HG02642 (cell line): ENCODE measurements at regions not wholly inside any gene's neighbourhood (a gene's known extent, or its start where the extent isn't known, plus 50 kb on each side); places are given as distances from the start of the nearest gene placed in this dataset.

Source experiments
- ATAC-seq: cut with Tn5 transposase; IDR thresholded peaks from one replicate; pipeline ENCODE4 v1.9.1; 2021; ENCODE audit warnings: mild to moderate bottlenecking; ENCODE audit not compliant: unreplicated experiment, poor library complexity

DNA sequence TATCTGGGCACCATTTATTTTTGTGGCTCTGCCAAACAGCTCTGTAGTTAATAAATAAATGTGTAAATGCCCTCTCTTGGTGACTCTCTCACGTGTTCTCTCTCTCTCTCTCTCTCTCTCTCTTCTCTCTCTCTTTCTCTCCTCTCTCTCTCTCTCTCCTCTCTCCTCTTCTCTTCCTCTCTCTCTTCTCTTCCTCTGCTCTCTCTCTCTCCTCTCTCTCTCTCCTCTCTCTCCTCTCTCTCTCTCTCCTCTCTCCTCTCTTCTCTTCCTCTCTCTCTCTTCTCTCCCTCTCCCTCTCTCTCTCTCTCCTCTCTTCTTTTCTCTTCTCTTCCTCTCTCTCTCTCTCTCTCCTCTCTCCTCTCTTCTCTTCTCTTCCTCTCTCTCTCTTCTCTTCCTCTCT lies 145.8 kb upstream of the TMEM72 start:
- no peak for ATAC-seq

DNA sequence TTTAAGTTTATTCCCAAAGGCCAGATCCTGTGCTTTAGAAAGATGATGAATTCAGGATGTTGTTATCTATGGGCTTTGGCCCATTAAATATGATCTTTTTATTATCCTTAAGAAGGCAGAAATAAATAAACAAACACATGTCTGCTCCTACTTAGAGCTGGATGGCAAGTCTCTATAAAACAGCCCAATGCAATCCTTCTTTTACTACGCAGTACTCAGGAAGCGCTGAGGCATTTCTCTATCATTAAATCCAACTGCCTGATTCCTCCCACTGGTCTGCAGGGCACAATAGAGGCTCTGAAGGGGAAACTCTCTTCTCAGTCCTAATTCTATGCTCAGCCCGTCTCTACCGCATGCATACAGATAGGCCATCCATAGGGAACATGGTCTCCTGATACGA lies 144.5 kb upstream of the TMEM72 start:
- no peak for ATAC-seq

DNA sequence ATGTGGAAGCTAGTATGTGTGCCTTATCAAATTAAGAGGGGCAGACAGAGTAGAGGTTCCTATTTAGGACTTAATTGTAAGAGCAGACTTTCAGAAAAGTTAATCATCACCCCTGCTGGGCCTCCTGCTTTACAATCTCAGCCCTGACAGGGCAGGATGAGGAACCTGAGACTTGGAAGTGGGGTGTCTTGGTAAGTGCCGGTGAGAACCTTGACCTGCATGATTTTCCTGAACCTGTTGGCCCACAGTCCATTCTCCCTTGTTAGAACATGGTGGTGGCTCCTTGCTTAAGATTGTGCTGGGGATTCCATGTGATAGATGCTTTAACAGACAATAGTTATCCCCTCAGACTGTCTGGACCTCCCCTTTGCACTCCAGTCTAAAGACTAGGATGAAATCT lies 141.7 kb upstream of the TMEM72 start:
- ATAC-seq: no peak

DNA sequence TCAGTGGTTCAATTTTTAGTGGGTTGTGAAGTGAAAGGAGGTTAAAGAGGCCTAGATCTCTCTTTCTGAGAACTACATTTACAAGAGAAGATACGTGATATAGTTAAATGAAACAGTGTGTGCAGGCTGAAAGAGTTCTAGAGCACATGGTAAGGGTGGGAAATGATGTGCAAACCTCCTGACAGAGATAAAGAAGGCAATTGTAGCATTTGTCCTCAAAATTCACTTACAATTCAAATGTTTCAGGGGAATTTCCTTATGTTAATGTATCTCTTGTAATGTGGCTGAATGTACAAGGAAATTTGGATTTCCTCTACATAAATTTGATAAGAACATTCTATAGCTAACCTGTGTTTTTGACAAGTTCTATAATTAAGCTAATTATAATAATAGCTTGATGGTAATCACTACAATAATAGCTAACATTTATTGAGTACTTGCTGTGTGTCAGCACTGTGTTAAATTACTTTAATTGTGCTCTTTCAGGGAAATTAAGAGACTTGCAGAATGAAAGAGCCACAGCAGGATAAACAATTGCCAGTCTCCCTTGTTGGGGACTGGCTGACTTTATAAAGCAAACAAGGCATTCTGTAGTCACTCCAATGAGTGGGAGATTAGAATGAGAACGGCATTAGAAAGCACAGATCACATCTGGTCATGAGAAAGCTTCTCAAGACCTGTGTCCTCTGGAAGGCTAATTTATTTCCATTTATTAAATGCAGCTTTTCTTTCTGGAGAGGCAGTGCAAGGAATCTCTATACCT lies 139.7 kb upstream of the TMEM72 start:
- no peak for ATAC-seq

DNA sequence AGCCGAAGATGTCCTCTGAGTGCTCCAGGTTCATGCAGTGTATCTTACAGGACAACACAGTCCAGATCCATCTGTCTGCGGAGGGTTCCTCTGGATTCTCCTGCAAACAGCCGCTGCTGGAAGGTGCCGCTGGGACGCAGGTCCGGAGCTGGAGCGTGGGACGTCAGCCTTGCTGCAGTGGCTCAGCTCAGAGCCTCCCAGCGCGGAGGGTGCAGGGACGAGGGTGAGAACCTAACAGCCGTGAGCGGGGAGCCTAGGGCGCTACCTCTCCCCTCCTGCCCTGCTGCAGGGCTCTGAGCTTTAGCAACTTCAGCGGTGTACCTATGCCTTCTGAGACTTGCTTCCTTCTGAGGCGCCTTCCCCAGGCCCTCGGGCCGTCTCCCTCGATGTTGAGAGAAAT lies 137.6 kb upstream of the TMEM72 start:
- no peak for ATAC-seq

DNA sequence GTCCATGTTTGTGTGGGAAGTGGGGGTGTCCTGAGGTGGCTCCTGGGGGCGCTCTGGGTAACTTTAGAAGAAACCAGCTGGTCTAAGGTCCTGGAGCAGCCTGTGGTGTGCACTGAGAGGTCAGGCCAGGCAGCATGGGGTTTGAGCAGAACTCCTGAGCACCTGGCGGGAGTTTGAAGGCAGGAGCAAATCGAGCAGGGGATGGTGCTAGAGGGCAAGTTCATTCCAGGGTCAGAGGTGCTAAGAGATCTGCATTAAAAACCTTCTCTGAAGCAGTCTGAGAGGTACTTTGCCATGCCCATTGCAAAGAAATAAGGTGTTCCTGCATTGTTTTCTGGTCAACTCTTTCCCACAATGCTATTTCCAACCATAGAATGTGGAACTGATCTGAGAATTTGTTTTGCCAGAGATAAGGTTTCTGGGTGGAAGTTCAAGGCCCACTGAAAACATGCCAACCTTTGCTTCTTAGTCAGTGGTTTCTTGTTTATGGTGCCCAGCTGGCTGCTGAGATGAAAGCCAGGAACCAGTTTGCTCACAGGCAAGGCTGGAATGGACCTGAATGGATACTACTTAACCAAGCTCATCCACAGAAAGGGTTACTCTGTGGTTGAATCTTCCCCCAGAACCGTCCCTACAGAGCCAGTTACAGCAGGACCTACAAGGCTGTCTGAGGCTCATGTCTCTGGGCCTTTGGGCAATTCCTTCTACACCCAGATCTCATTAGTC lies 136.3 kb upstream of the TMEM72 start:
- no peak for ATAC-seq

DNA sequence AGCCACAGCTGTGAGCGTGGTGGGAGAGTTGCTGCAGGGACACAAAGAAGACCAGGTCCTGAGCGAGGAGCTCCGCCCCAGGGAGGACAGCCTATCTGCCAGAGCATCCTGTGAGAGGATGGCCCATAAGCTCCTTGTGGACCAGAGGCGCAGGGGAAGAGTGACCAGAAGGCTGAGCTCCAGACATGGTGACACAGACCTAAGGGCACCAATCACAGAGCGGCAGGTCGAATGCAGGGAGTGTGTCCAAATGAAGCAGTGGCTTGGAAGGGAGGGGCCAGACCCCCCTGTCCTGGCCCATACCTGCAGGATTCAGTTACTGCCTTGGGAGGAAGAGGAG lies 135.8 kb upstream of the TMEM72 start:
- no peak for ATAC-seq

DNA sequence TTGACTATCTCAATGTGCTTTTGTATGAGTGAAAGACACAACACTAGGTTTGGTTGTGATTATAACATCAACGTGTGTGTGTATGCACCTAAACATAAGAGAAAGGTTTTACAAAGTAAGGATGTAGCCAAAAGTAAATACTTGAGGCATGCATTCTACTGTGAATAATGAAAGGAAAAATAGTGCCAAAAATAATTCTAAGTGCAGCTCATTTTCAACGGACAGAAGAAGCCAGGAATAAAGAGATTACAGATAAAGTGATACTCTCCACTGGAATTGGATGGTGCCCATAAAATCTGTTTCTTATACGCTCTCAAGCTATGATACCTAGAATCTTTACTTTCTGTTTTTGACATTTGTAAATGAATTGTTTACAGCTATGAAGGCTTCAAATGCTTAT lies 135.0 kb upstream of the TMEM72 start:
- ATAC-seq: no peak

DNA sequence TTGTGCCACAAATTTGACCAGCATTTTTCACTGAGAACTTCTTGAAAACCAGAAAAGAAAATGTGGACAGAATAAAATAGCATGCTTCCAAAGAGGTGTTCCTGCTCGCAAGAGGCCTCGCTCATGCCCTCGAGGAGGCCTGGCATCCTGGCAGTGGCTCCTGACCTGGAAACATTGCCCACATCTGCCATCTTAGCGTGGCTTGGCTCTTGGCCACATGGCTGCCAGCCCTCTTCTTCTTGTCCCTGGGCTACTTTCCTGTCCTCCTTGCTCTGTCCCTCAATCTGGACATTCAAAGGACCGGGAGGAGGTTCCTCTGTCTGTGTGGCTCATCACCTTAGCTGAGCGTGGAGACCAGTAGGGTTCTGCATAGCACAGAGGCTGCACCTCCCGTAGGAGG lies 131.6 kb upstream of the TMEM72 start:
- no peak for ATAC-seq

DNA sequence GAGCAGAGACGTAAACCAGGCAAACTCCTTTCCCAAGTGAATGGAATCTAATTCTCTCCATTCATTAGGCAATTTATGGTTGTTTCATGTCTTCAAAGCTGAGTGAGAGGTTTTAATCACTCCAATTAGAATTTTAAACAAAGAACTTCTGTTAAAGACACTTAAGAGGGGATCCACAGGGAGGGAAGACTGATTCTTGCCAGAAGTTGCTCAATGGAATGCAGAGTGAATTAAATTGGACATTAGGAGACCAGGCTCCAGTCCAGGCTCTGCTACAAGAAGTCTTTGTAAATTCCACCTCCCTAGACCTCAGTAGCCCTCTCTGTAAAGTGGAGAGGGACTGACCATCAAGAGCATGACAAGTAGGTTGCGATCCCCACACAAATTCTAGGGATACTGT lies 130.7 kb upstream of the TMEM72 start:
- no peak for ATAC-seq

DNA sequence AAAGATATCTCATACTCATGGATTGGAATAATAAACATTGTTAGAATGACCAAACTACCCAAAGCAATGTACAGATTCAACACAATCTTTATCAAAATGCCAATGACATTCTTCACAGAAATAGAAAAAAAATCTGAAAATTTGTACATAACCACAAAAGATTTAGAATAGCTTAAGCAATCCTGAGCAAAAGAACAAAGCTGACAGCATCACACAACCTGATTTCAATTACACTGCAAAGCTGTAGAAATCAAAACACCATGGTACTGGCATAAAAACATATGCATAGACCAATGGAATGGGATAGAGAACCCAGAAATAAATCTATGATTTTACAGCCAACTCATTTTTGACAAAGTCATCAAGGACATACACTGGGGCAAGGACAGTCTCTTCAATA lies 130.0 kb upstream of the TMEM72 start:
- ATAC-seq: no peak

DNA sequence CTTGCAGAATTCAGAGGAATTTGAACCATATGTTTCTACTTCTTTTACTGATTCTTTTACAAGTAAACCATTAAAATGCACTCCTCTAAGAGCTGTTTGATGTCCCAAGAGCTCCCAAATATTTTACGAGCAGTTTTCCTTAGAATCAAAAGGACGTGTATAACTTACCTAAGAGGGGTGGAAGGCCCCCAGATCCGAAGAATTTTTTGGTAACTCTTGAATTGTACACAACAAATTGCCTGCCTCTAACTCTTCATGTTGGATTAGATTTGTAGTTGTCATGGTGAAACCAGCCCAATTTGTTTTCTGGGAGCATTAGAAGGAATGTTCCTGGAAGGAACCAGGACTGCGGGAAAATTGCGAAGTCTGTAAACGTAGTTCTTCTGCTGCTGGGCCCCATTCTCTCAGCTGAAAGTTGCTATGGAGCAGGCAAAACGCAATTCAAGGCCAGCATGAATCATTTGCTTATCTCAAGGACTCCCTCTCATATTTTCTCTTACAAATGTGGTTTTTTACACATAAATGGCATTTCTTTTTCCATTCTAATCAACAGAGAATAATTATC lies 124.8 kb upstream of the TMEM72 start:
- ATAC-seq: no peak

DNA sequence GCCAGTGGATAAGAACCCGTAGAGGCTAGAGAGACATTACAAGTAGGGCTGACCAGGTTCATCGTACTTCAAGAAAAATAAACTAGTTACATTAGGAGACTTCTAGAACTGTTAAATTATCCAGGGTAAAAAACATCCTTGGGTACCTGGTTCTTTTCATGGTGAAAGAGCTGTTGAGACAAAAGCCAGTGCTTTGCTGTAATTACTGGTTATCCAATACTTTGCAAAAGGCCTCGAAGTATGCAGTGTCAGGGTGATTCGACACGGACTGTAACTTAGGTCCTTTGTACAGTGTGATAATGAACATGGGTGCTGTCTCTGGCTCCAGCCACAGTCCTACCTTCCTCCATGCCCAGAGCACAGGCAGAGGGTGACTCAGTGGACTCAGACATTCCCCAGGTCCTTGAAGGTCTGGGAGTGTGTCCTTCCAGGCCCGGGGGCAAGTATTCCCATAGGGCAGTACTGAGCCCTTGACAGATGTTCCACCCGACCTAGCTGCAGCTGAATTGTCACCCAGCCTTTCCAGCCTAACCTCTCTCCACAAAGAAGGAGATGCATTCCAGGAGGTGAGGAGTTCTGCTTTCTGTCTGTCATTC lies 123.6 kb upstream of the TMEM72 start:
- no peak for ATAC-seq

DNA sequence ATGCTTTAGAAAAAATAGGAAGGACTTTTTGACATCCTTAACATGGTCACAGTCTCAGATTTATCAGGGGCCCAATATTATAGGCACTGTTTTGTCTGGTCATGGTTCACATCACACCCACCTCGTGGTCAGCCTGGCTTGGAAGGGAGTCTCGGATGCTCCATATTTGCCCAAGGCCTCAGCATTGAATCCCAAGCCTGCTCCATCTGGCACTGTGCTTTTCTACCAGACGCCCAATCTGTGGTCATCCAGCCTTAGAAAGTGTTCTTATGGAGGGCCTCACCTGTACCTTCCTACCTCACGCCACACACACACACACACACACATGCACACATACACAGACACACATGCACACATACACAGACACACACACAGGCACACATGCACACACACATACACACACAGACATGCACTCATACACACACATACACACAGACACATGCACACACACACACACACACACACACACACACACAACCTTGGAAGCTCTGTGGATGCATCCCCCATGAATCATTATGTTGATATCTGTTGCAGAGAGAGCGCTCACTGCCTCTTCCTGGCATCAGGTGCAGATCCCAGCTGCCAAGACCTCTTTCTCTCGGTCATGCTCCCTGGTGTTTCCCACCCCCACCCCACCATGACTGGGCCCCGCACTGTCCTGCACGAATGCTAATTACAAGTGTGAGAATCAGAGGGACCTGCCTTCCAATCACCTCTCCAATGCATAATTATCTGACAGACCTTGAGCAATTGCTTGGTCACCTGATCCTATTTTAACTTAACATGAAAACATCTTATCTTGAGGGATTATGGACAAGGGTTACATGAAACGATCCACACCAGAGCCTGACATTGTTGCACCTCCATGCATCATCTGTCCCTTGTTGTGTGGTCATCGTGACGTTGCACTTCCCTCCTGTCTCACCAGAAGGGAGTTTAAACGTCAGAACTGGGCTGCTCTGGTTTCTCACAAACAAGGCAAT lies 122.7 kb upstream of the TMEM72 start:
- no peak for ATAC-seq

DNA sequence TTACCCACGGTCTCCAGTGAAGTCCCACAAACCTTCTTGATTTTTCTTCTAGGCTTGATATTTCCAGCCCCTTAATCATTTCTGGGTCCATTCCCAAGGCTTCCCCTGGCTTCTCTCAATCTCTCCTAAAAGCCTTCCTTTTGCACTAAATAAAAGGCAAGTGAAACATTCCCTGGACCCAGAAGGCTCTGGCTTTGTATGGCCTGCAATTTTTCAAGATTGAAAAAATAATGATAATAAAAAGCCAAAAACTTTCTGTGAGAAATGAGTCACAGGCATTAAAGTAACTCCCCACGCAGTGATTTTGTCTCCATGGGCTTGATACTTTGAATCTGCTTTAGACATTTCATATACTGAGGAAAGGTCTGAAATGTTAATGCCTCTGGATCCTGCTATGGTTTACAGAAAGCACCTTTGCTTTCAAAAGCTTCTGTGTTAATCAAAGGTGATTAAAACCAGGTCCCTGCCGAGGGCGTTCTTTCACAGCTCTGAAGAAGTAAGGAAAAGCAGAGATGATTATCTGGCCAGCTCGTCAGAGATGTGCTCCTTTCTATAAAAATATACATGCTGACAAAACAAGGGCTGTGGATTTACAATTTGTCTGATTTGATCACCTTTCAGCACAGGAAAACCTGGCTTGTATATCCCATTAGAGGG lies 118.9 kb upstream of the TMEM72 start:
- no peak for ATAC-seq

DNA sequence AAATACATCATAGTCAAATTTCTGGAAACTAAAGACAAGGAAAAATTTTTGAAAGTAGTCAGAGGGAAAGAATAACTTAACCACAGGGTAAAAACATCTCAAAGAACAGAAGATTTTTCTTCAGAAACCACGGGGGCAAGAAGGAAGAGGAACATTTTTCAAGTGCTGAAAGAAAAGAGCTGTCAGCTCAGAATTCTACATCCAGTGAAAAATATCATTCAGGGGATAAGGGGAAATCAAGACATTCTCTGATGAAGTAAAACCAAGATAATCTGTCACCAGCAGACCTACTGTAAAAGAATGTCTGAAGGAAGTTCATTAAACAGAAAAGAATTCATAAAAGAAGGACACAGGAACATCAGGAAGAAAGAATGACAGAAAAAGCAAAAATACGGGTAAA lies 111.2 kb upstream of the TMEM72 start:
- ATAC-seq: no peak

DNA sequence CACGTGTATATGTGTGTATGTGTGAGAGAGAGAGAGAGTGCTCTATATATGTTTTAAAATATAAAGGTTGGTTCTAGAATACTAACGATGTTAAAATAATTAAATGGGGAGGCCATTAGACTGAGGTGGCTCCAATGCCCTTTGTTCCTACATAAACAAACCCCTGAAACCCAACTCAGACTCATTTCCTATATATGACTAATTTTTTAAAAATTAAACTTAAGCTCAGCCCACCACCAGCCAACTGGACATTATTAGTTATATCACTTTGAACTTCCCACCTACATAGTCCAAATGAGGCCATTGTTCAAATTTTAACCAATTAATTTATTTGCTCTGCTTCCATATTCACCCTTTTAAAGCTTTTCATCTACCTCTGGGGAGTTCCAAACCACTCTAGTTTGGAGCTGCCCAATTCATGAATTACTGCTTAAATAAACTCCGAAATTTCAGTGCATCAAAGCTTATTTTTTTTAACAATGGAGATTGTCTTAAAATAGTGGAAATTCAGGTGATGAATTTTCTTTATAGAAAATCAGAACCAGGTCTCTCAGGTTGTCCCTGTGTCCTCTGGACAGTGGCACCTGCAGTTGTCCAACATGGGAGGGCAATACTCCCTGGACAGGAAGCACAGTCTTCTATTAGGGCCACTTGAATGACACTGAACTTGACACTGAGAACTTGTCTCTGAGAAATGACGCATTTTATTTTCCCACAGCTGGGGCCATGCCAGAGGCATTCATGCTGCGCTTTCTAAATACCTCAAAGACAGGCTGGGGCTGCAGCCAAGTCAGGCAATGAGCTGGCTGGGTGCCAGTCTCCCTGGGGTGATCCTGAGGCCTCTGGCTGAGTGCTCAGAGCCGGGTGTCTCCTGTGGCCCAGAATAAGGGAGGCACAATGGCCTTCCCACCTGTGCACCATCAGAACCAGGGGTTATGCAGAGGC lies 109.5 kb upstream of the TMEM72 start:
- no peak for ATAC-seq

DNA sequence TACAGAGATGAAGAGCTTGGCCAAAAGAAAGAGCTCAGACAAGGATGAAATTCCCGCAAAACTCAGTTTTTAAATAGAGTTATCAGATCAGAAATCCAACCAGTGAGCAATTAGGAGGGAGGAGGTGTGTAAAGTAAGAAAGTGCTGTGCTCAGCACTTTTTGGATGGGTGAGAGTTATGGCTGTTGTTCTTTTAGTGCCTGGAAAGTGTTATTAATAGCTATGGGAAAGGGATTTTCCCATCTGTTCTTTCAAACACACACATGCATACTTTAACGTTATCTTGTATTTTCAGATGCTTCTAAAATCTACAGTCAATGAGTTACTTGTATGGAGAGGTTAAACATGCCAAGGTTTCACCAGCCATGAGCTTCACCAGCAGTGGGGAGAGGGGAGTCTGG lies 107.3 kb upstream of the TMEM72 start:
- no peak for ATAC-seq

DNA sequence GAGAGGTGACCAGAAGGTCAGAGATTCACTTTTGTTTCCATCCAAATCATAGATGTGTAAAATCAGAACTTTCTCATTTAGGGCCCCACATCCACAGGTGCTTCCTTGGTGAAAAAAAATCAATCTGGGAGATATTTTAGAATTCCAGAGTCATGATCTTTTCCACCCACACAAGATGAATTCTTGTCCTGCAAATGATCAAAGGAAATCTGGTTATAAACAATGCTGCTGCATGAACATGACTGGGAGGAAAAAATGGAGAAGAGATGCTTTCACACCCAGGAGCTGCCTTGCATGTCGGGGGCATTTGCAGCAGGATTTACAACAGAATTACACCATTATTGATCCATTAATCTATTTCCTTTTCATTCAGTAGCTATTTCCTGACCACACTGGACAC lies 106.5 kb upstream of the TMEM72 start:
- no peak for ATAC-seq
